ENCODE measurements at regions not wholly inside any gene's neighbourhood (a gene's known extent, or its start where the extent isn't known, plus 50 kb on each side); places are given as distances from the start of the nearest gene placed in this dataset.

GRCh38 chr1:67576474-67576873 lies 108.5 kb upstream of the GADD45A start:
- Histone ChIP-seq H3K27ac (no peak overlapping the region), H3K4me1 (peaks cover 25% of the 10 kb centered on the region), H3K4me3 (no peak overlapping the region), H3K9me3 (no peaks in the 10 kb centered on the region), H3K4me2 (no peak overlapping the region)
- ChIA-PET POLR2A (no interaction called here), CTCF (no interaction called here)
- TF ChIP-seq MAZ (IDR thresholded peaks at IDR 0.05; ENCODE audit: borderline replicate concordance, low read depth, low read length) (no peak), JUNB (IDR thresholded peaks at IDR 0.05) (no peak), USF2 (IDR thresholded peaks at IDR 0.05) (no peak), FOXS1 (CRISPR knock-in tag; IDR thresholded peaks at IDR 0.05) (no peak), ZC3H11A (IDR thresholded peaks at IDR 0.05) (no peak), EHF (CRISPR knock-in tag; IDR thresholded peaks at IDR 0.05) (no peak), POLR2A (IDR thresholded peaks at IDR 0.05; ENCODE audit: low read length) (no peak), EHMT2 (IDR thresholded peaks at IDR 0.05; ENCODE audit: low read depth) (no peak), CTCF (IDR thresholded peaks at IDR 0.05) (no peak), HOXA7 (CRISPR knock-in tag; IDR thresholded peaks at IDR 0.05) (no peak), EP300 (IDR thresholded peaks at IDR 0.05) (no peak), SMC3 (IDR thresholded peaks at IDR 0.05) (no peak), HMGXB4 (CRISPR knock-in tag; IDR thresholded peaks at IDR 0.05; ENCODE audit: borderline replicate concordance) (no peak), POLR2AphosphoS2 (conservative IDR thresholded peaks at IDR 0.05; ENCODE audit: low read length) (no peak), E2F6 (IDR thresholded peaks at IDR 0.05; ENCODE audit: borderline replicate concordance, low read depth) (no peak), ATOH8 (CRISPR knock-in tag; IDR thresholded peaks at IDR 0.05; ENCODE audit: low read depth) (no peak)
- 93% methylated on average over 5 of the region's 5 CpGs for WGBS (ENCODE audit: missing lambda C conversion rate)
- DNase-seq (ENCODE audit: low read depth in 1 of 2, low spot score in 1 of 2) (no peak), ATAC-seq (no peak), FAIRE-seq (no peak)

GRCh38 chr1:67577646-67578045 lies 107.4 kb upstream of the GADD45A start:
- H3K4me2 ChIP-seq: no peak overlapping the region
- 86% methylated on average over 3 of the region's 3 CpGs for WGBS (ENCODE audit: missing lambda C conversion rate)
- H3K4me3 ChIP-seq: no peak overlapping the region
- ChIA-PET POLR2A (no interaction called here), CTCF (interaction anchor here (1.4 to 1.5 kb wide), 2 partner anchors 9 to 15 kb away, joined by 3 to 6 read pairs; no protein-coding TSS in a partner anchor)
- no peak overlapping the region for H3K27ac ChIP-seq
- TF ChIP-seq HEYL (CRISPR knock-in tag; IDR thresholded peaks at IDR 0.05): no peak
- TF ChIP-seq BHLHE40 (IDR thresholded peaks at IDR 0.05; ENCODE audit: low read depth, low read length): no peak
- TF ChIP-seq RNF2 (IDR thresholded peaks at IDR 0.05; ENCODE audit: borderline replicate concordance, low read depth): no peak
- no peak for TF ChIP-seq HES2 (IDR thresholded peaks at IDR 0.05)
- TF ChIP-seq NPAS2 (CRISPR knock-in tag; IDR thresholded peaks at IDR 0.05; ENCODE audit: borderline replicate concordance): no peak
- no peak for TF ChIP-seq E2F6 (IDR thresholded peaks at IDR 0.05; ENCODE audit: borderline replicate concordance, low read depth)
- TF ChIP-seq TFCP2L1 (CRISPR knock-in tag; IDR thresholded peaks at IDR 0.05): no peak
- no peak for TF ChIP-seq MAZ (IDR thresholded peaks at IDR 0.05; ENCODE audit: borderline replicate concordance, low read depth, low read length)
- no peak for TF ChIP-seq POLR2AphosphoS2 (conservative IDR thresholded peaks at IDR 0.05; ENCODE audit: low read length)
- no peak for TF ChIP-seq EP300 (IDR thresholded peaks at IDR 0.05)
- DNase-seq (ENCODE audit: low read depth in 1 of 2, low spot score in 1 of 2) (no peak), ATAC-seq (no peak), FAIRE-seq (no peak)
- H3K4me1 ChIP-seq: peaks cover 13% of the 10 kb centered on the region
- no peaks in the 10 kb centered on the region for H3K9me3 ChIP-seq
